GM13976 (cell line): ENCODE measurements at regions not wholly inside any gene's neighbourhood (a gene's known extent, or its start where the extent isn't known, plus 50 kb on each side); places are given as distances from the start of the nearest gene placed in this dataset.

Experiments used
- DNase-seq: peaks from one replicate; pipeline ENCODE4 v3.0.0; 2012; ENCODE audit warnings: low spot score
- in situ Hi-C: fragments of 300-500 bp; cut with MboI; formaldehyde crosslinking; loops from one replicate; pipeline ENCODE4 v1.12.0; 2022; ENCODE audit warnings: low sequenced_read_pairs, mixed read lengths, inconsistent platforms; ENCODE audit not compliant: unreplicated experiment
- TF ChIP-seq, protein P1 (sequence below): IDR thresholded peaks from 2 replicates; pipeline ENCODE4 v1.5.1; 2012; ENCODE audit warnings: borderline replicate concordance, mild to moderate bottlenecking; ENCODE audit not compliant: insufficient read depth; ENCODE audit errors: extremely low read depth, missing control alignments, control extremely low read depth

DNA sequence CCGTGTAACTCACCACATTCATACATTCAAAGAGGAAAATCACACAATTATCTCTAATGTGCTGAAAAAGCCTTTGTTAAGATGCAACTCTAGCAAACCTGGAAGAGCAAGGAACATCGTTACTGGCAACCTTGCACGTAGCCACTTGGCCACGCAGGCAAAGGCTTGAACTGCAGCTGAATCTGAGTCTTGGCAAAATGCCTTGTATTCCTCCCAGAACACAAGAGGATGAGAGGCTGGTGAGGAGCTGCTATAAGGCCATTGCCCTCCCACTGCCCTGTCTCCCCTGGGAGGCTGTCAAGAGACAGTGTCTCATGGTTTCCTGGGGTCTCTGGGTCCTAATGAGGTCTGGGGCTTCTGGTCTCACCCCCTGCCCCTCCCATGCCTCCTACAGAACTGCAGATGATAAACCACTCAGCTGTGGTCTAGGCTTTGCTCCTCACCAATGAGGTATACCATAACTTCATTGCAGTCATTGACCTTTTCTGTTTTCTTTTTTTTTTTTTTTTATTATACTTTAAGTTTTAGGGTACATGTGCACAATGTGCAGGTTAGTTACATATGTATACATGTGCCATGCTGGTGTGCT is 141.4 kb downstream of the SPP2 start:
- TF ChIP-seq, protein P1, sequence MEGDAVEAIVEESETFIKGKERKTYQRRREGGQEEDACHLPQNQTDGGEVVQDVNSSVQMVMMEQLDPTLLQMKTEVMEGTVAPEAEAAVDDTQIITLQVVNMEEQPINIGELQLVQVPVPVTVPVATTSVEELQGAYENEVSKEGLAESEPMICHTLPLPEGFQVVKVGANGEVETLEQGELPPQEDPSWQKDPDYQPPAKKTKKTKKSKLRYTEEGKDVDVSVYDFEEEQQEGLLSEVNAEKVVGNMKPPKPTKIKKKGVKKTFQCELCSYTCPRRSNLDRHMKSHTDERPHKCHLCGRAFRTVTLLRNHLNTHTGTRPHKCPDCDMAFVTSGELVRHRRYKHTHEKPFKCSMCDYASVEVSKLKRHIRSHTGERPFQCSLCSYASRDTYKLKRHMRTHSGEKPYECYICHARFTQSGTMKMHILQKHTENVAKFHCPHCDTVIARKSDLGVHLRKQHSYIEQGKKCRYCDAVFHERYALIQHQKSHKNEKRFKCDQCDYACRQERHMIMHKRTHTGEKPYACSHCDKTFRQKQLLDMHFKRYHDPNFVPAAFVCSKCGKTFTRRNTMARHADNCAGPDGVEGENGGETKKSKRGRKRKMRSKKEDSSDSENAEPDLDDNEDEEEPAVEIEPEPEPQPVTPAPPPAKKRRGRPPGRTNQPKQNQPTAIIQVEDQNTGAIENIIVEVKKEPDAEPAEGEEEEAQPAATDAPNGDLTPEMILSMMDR: no peak
- in situ Hi-C loops: no loop called here
- no peak for DNase-seq

DNA sequence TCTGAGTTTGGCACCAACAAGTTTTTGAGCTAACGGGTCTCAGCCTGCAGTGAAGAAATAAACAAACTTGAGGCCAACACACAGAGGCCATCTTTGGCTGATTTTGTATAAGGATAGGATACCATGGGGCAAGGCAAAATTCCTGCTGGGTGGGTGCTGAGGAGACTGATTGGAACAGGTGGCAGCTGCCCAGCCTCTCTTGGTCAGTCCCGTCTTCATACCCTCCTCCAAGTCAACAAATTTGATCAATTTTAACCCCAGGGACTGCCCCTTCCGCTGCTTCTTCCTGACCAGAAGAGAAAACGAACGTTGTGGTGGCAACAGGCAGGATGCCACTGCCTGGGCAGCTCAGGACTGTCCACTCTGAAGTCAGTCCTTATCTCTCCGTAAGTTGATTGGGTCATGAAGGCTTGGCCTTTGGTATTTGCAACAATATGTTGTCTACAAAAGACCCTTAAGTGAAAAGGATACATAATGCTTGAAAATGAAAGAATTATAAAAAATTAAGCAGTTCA is 139.3 kb downstream of the SPP2 start:
- in situ Hi-C loops: no loop called here
- TF ChIP-seq, protein P1: no peak
- DNase-seq: no peak

DNA sequence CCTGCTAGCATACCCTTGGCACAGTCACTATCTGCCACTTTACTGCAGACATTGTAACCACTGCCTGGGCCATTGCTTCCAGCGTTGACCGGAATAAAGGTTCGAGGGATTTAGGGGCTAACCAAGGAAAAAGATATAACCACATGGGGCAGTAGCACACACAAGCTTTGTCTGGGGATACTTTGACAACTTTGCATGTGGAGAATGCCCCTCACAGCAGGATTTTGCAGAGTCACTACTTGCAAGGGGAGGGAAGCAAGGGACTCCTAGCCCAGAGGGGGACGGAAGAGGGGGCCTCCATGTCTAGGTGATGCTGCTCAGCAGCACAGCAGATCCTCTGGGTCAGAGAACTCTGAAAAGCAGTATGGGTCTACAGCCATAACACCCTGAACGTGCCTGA is 138.7 kb downstream of the SPP2 start:
- TF ChIP-seq, protein P1: no peak
- DNase-seq: no peak
- in situ Hi-C loops: no loop called here

DNA sequence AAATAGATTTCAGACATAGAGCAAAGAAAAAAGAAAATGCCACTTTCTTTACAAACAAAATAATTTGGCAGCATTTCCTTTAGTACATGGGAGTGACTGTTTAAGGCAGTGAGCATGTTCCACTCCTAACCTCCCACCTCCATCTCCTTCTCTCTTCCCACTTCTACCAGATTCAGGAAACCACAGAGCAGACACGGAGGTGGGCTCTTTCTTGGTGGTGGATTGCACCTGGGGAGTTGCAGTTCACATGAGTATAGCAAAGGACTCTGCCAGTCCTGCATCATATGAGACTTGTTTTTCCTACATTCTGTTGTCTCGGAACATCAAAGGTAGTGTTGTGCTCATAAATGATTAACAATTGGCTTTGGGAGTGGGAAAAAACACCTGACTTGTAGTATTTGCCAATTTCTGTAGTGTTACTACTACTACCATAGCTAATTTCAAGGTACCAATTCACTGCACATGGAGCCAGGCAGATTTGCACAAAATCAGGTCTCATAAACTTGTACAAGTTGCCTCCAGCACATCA is 137.2 kb downstream of the SPP2 start:
- no peak for DNase-seq
- TF ChIP-seq, protein P1: no peak
- in situ Hi-C loops: no loop called here

DNA sequence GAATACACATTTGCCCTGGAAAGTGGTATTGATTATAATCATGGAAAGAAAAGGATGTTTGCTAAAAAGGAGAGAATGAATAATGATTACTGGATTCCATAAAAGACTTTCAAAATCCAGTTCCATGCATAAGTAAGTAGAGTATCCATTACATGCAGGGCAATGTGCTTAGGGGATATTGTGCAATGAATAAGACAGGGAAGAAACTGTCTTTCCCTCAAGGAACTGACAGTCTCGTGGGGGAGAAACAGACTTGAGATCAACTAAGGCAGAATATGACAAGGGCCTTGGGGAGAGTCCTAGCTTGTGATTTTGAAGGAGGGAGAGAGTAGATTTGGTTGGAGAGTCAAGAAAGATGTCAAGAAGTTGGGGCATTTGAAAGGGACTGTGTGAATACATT is 130.6 kb downstream of the SPP2 start:
- in situ Hi-C loops: no loop called here
- DNase-seq: no peak
- TF ChIP-seq, protein P1: no peak

DNA sequence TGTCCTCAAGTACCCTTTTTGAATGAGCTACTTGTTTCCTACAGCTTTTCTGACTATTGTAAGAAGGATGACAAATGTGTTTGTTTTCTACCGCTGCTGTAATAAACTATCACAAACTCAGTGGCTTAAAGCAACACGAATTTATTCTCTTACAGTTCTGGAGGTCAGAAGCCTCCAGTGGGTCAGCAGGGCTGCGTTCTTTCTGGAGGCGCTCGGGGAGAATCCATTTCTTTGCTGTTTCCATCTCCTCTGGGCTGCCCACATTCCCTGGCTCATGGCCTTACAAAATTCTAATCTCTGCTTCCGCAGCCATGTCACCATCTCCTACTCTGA is 128.5 kb downstream of the SPP2 start:
- in situ Hi-C loops: no loop called here
- no peak for DNase-seq
- TF ChIP-seq, protein P1: no peak
